PC-9 (cell line): ENCODE measurements at regions not wholly inside any gene's neighbourhood (a gene's known extent, or its start where the extent isn't known, plus 50 kb on each side); places are given as distances from the start of the nearest gene placed in this dataset.

Experiments used
- BruUV-seq: library from RNA; stranded (reverse); fragments of 400-500 nt; replicated peaks from 2 replicates; lab custom pipeline; 2021; lab: Mats Ljungman, UMichigan
- CTCF ChIA-PET: fragments of 300-600 bp; sonication (Branson Sonifier 250); formaldehyde crosslinking; loops from one replicate; lab custom pipeline; 2022; ENCODE audit warnings: antibody characterized with exemption; lab: Charles Lee
- POLR2A ChIA-PET: fragments of 300-600 bp; sonication (Branson Sonifier 250); formaldehyde crosslinking; loops from one replicate; lab custom pipeline; 2022; ENCODE audit warnings: antibody characterized with exemption; ENCODE audit not compliant: unreplicated experiment; lab: Charles Lee
- DNase-seq, 2 experiments: peaks; one replicate each; pipeline versions ENCODE4 v3.0.0 to v3.0.0-alpha.2; 2015 to 2022; ENCODE audit warnings: mixed read lengths in 1 of 2
- H2AFZ ChIP-seq: fragments of 200-600 bp; sonication (generic); 2 replicates; pipeline ENCODE4 v1.8.1; 2017; ENCODE audit warnings: antibody characterized with exemption
- H3F3A ChIP-seq: fragments of 200-600 bp; sonication (generic); 2 replicates; pipeline ENCODE4 v1.8.1; 2017; ENCODE audit warnings: antibody characterized with exemption, mild to moderate bottlenecking, low read depth; ENCODE audit not compliant: insufficient read depth
- H3K27ac ChIP-seq: fragments of 200-600 bp; sonication (generic); 2 replicates; pipeline ENCODE4 v1.6.1; 2016; ENCODE audit warnings: mixed run types
- H3K27me3 ChIP-seq: fragments of 200-600 bp; sonication (generic); 2 replicates; pipeline ENCODE4 v1.6.1; 2016; ENCODE audit warnings: low read depth, mixed run types; ENCODE audit not compliant: insufficient read depth
- H3K36me3 ChIP-seq: fragments of 200-600 bp; sonication (generic); 2 replicates; pipeline ENCODE4 v1.6.1; 2016; ENCODE audit warnings: low read depth, mixed run types
- H3K4me1 ChIP-seq: fragments of 200-600 bp; sonication (generic); replicated peaks from 2 replicates; pipeline ENCODE4 v1.6.1; 2016; ENCODE audit warnings: mixed run types; ENCODE audit not compliant: insufficient read depth
- H3K4me2 ChIP-seq: fragments of 200-600 bp; sonication (generic); 2 replicates; pipeline ENCODE4 v1.6.1; 2017; ENCODE audit warnings: mixed run types
- H3K4me3 ChIP-seq: fragments of 200-600 bp; sonication (generic); 2 replicates; pipeline ENCODE4 v1.6.1; 2016; ENCODE audit warnings: mixed run types
- H3K79me2 ChIP-seq: fragments of 200-600 bp; sonication (generic); 2 replicates; pipeline ENCODE4 v1.6.1; 2017; ENCODE audit warnings: low read depth, mixed run types
- H3K9me2 ChIP-seq: fragments of 200-600 bp; sonication (generic); 2 replicates; pipeline ENCODE4 v1.8.1; 2017; ENCODE audit warnings: mild to moderate bottlenecking; ENCODE audit not compliant: insufficient read depth
- H3K9me3 ChIP-seq: fragments of 200-600 bp; sonication (generic); 2 replicates; pipeline ENCODE4 v1.8.1; 2016; ENCODE audit warnings: low read depth; ENCODE audit not compliant: insufficient read depth
- H4K20me1 ChIP-seq: fragments of 200-600 bp; sonication (generic); 2 replicates; pipeline ENCODE4 v1.8.1; 2017; ENCODE audit not compliant: insufficient read depth
- CTCF ChIP-seq: fragments of 200-600 bp; sonication (generic); conservative IDR thresholded peaks from 2 replicates; pipeline ENCODE4 v1.6.1; 2017; ENCODE audit warnings: mixed run types, antibody characterized with exemption, mild to moderate bottlenecking, moderate library complexity
- EZH2 ChIP-seq: fragments of 200-600 bp; sonication (generic); IDR thresholded peaks from 2 replicates; pipeline ENCODE4 v1.8.0; 2017; ENCODE audit warnings: antibody characterized with exemption, low read depth
- intact Hi-C: fragments of 100-400 bp; cut with micrococcal nuclease; formaldehyde crosslinking; loops from one replicate; pipeline ENCODE4 v1.10.0; 2022; ENCODE audit not compliant: unreplicated experiment

- no peaks in the 10 kb centered on the region for H4K20me1 ChIP-seq
- intact Hi-C loops = no loop called here
- POLR2A ChIA-PET = no interaction called here
- H3K9me2 ChIP-seq = no peaks in the 10 kb centered on the region
- no peaks in the 10 kb centered on the region for H3F3A ChIP-seq
- TF ChIP-seq EZH2 (no peak), CTCF (no peak)
- no peaks in the 10 kb centered on the region for H3K9me3 ChIP-seq
- H3K4me2 ChIP-seq = no peak overlapping the region
- H3K4me1 ChIP-seq = no peaks in the 10 kb centered on the region
- H3K27ac ChIP-seq = no peak overlapping the region
- no peak for DNase-seq
- no peak overlapping the region for H3K4me3 ChIP-seq
- H3K27me3 ChIP-seq = no peaks in the 10 kb centered on the region
- H3K79me2 ChIP-seq = no peaks in the 10 kb centered on the region
- H2AFZ ChIP-seq = no peak overlapping the region
- BruUV-seq = no TSS peak
- H3K36me3 ChIP-seq = no peaks in the 10 kb centered on the region
- CTCF ChIA-PET = no interaction called here
Observed at GRCh38 chr2:196391149-196391479, 219.7 kb upstream of the STK17B start.

- no peak overlapping the region for H3K4me2 ChIP-seq
- no peak overlapping the region for H3K27ac ChIP-seq
- H3K9me2 ChIP-seq = no peaks in the 10 kb centered on the region
- no peaks in the 10 kb centered on the region for H3K79me2 ChIP-seq
- no peaks in the 10 kb centered on the region for H4K20me1 ChIP-seq
- no peaks in the 10 kb centered on the region for H3K9me3 ChIP-seq
- ChIA-PET POLR2A (no interaction called here), CTCF (no interaction called here)
- no peak overlapping the region for H3K4me3 ChIP-seq
- H2AFZ ChIP-seq = peak overlapping the region; percentile 52; the same call in 1 of the 2 replicates
- BruUV-seq = no TSS peak
- H3K4me1 ChIP-seq = peaks cover 12% of the 10 kb centered on the region; the same call in 1 of the 2 replicates
- H3K36me3 ChIP-seq = no peaks in the 10 kb centered on the region
- TF ChIP-seq EZH2 (no peak), CTCF (no peak)
- no peaks in the 10 kb centered on the region for H3F3A ChIP-seq
- intact Hi-C loops = no loop called here
- no peaks in the 10 kb centered on the region for H3K27me3 ChIP-seq
- DNase-seq = no peak
Observed at GRCh38 chr2:196399096-196399495, 227.7 kb upstream of the STK17B start.

- Histone ChIP-seq H3K4me3 (no peak overlapping the region; the same call in 1 of the 2 replicates), H3F3A (no peaks in the 10 kb centered on the region), H3K9me3 (no peaks in the 10 kb centered on the region), H3K79me2 (no peaks in the 10 kb centered on the region), H2AFZ (peak overlapping the region; percentile 52; the same call in 1 of the 2 replicates), H3K4me2 (no peak overlapping the region; the same call in 1 of the 2 replicates), H3K27ac (peak overlapping the region; percentile 64), H3K4me1 (peaks cover 12% of the 10 kb centered on the region; the same call in 1 of the 2 replicates), H3K9me2 (no peaks in the 10 kb centered on the region), H4K20me1 (no peaks in the 10 kb centered on the region), H3K27me3 (no peaks in the 10 kb centered on the region), H3K36me3 (no peaks in the 10 kb centered on the region)
- peak; percentile 20 to 40 for DNase-seq
- no TSS peak for BruUV-seq
- TF ChIP-seq CTCF = no peak
- TF ChIP-seq EZH2 = no peak
- intact Hi-C loops = no loop called here
- ChIA-PET CTCF (no interaction called here), POLR2A (interaction anchor here (0.6 kb wide), 1 partner anchor 229 kb away, joined by 4 read pairs; the partner anchor contains the start of gene STK17B)
Observed at GRCh38 chr2:196399722-196400691, 228.6 kb upstream of the STK17B start.
